KMS-11 (cell line): ENCODE measurements at regions not wholly inside any gene's neighbourhood (a gene's known extent, or its start where the extent isn't known, plus 50 kb on each side); places are given as distances from the start of the nearest gene placed in this dataset.
A peak's percentile ranks its signal among the peaks of the same experiment; 100 is the strongest.

Experiments
- H2AFZ ChIP-seq: fragments of 200-600 bp; sonication (generic); 2 replicates; pipeline ENCODE4 v1.6.1; 2016; ENCODE audit warnings: antibody characterized with exemption, mixed run types, low read depth
- H3K27ac ChIP-seq: fragments of 200-600 bp; sonication (generic); 2 replicates; pipeline ENCODE4 v1.6.1; 2016; ENCODE audit warnings: mild to moderate bottlenecking, mixed run types
- H3K27me3 ChIP-seq: fragments of 200-600 bp; sonication (generic); 2 replicates; pipeline ENCODE4 v1.6.1; 2017; ENCODE audit warnings: mild to moderate bottlenecking, low read depth, mixed run types, moderate library complexity; ENCODE audit not compliant: insufficient read depth
- H3K36me3 ChIP-seq: fragments of 200-600 bp; sonication (generic); 2 replicates; pipeline ENCODE4 v1.6.1; 2017; ENCODE audit warnings: mild to moderate bottlenecking, mixed run types; ENCODE audit not compliant: insufficient read depth
- H3K4me1 ChIP-seq: fragments of 200-600 bp; sonication (generic); 2 replicates; pipeline ENCODE4 v1.6.1; 2016; ENCODE audit warnings: mild to moderate bottlenecking, low read depth, mixed run types; ENCODE audit not compliant: poor library complexity, severe bottlenecking
- H3K4me2 ChIP-seq: fragments of 200-600 bp; sonication (generic); 2 replicates; pipeline ENCODE4 v1.7.0; 2016; ENCODE audit warnings: mild to moderate bottlenecking, mixed run types
- H3K4me3 ChIP-seq: fragments of 200-600 bp; sonication (generic); IDR thresholded peaks from 2 replicates; pipeline ENCODE4 v1.6.1; 2017; ENCODE audit warnings: low read depth, low read length, mixed read lengths; ENCODE audit not compliant: insufficient read depth
- H3K79me2 ChIP-seq: fragments of 200-600 bp; sonication (generic); 2 replicates; pipeline ENCODE4 v1.6.1; 2016; ENCODE audit warnings: low read depth, mixed run types; ENCODE audit not compliant: insufficient read depth
- H3K9ac ChIP-seq: fragments of 200-600 bp; sonication (generic); 2 replicates; pipeline ENCODE4 v1.6.1; 2016; ENCODE audit warnings: mild to moderate bottlenecking, mixed run types
- H4K20me1 ChIP-seq: fragments of 200-600 bp; sonication (generic); 2 replicates; pipeline ENCODE4 v1.6.1; 2016; ENCODE audit warnings: mild to moderate bottlenecking, mixed run types; ENCODE audit not compliant: insufficient read depth
- TF ChIP-seq, protein P1 (sequence below): fragments of 200-600 bp; sonication (generic); conservative IDR thresholded peaks from 2 replicates; pipeline ENCODE4 v1.6.1; 2017; ENCODE audit warnings: low read depth, mild to moderate bottlenecking, antibody characterized with exemption, low read length, moderate library complexity, mixed read lengths

DNA sequence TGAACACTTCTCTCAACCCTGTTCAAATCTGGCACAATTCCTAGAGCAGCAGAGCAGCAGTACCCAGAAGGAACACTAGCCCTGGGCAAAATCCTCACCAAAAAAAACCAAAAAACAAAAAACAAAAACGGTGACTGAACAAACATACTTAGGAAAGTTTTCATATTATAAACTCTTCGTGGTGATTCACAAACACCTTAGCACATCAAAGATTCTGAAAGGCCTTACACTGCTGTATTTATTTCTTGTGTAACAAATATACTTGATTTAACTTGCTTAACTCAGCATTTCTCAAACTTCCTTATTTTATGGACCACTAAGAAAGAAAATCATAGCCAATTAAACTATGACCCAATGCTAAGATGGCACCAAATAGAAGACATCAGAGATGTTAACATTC lies 57.8 kb upstream of the RREB1 start:
- H3K27ac ChIP-seq = no peak overlapping the region
- H4K20me1 ChIP-seq = no peaks in the 10 kb centered on the region
- no peak overlapping the region for H2AFZ ChIP-seq
- H3K4me1 ChIP-seq = no peaks in the 10 kb centered on the region
- no peak overlapping the region for H3K4me3 ChIP-seq
- H3K27me3 ChIP-seq = no peaks in the 10 kb centered on the region
- TF ChIP-seq, protein P1, sequence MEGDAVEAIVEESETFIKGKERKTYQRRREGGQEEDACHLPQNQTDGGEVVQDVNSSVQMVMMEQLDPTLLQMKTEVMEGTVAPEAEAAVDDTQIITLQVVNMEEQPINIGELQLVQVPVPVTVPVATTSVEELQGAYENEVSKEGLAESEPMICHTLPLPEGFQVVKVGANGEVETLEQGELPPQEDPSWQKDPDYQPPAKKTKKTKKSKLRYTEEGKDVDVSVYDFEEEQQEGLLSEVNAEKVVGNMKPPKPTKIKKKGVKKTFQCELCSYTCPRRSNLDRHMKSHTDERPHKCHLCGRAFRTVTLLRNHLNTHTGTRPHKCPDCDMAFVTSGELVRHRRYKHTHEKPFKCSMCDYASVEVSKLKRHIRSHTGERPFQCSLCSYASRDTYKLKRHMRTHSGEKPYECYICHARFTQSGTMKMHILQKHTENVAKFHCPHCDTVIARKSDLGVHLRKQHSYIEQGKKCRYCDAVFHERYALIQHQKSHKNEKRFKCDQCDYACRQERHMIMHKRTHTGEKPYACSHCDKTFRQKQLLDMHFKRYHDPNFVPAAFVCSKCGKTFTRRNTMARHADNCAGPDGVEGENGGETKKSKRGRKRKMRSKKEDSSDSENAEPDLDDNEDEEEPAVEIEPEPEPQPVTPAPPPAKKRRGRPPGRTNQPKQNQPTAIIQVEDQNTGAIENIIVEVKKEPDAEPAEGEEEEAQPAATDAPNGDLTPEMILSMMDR = no peak
- H3K9ac ChIP-seq = no peak overlapping the region
- no peaks in the 10 kb centered on the region for H3K36me3 ChIP-seq
- no peak overlapping the region for H3K4me2 ChIP-seq
- no peaks in the 10 kb centered on the region for H3K79me2 ChIP-seq

DNA sequence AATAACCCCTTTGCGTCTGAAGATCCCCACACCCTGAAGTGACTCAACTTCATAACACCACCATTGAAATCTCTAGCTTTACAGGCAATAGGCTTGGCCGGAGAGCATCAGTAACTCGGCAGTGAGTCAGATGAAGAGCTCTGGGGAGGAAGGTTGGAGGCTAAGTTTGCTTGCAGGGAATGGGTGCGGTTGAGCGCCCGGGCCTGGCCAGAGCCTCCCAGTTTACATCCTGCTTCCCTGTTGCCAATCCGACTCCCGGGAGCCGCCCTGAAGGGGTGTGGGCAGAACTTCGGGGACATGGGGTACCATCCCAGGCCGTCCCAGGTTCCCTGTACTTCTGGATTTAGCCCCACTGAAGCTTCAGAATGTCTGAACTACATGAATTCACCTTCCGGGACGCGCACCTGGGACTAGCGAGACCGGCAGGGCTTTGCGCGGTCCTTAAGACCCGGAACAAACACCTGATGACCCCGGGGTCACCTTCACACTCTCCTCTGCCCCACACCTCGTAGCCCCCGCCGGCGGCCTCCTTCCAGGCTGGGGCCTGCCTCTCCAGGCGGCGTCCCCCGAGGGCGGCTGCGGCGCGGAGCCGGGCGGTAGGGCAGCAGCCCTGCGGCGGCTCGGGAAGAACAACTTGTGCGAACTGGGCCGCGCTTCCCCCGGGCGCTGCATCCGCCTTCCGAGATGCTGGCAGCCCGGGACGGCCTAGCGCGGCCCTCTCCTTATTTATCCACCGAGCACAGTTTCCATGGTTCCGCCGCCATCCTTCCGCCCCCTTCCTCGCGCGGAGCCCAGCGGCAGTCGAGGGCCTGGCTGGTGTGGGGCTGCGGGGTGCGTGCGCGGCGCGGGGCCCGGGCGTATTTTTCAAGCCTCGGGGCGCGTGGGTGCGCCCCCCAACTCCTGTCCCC lies 56.6 kb upstream of the RREB1 start:
- Histone ChIP-seq H3K27ac (no peak overlapping the region), H3K9ac (peak overlapping the region; percentile 54; the same call in 1 of the 2 replicates), H2AFZ (peak overlapping the region; percentile 87), H4K20me1 (no peaks in the 10 kb centered on the region), H3K36me3 (no peaks in the 10 kb centered on the region), H3K4me1 (no peaks in the 10 kb centered on the region), H3K27me3 (no peaks in the 10 kb centered on the region), H3K4me2 (peak overlapping the region; percentile 57; the same call in 1 of the 2 replicates), H3K4me3 (no peak overlapping the region), H3K79me2 (no peaks in the 10 kb centered on the region)
- TF ChIP-seq, protein P1 = no peak

DNA sequence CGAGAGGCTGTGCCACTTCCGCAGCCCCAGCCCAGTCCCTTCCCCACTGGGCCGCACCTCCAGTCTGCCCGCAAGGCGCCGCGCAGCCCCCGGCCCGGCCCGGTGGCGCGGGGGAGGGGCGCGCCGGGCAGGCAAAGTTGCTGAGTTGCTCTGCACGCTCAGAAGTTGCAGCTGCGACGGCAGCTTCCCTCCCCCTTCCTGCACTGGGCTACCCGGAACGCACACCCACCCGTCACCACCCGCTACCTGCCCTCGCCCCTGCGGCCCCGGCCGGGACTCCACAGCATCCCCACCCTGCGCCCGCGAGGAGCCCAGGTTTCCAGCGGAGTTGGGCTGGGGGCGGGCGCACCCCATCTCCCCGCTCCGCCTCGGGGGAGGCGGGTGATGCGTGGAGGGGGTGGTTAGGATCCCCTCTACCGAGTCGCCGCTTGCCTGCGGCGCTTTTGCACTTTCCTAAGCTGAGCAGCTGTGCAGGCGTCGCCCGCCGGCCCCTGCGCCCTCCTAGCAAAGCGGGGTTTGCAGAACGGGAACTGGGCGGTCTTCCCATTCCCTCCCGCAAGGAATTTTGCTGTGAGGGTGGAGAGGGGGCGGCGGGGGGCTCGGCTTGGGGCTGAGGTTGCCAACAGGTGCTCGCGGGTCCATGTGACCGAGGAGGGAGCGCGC lies 55.9 kb upstream of the RREB1 start:
- H3K36me3 ChIP-seq = no peaks in the 10 kb centered on the region
- H4K20me1 ChIP-seq = no peaks in the 10 kb centered on the region
- peak overlapping the region; percentile 54; the same call in 1 of the 2 replicates for H3K9ac ChIP-seq
- no peaks in the 10 kb centered on the region for H3K4me1 ChIP-seq
- no peaks in the 10 kb centered on the region for H3K79me2 ChIP-seq
- peak overlapping the region; percentile 87 for H2AFZ ChIP-seq
- H3K27ac ChIP-seq = no peak overlapping the region
- no peak overlapping the region for H3K4me3 ChIP-seq
- H3K27me3 ChIP-seq = no peaks in the 10 kb centered on the region
- H3K4me2 ChIP-seq = peak overlapping the region; percentile 57
- TF ChIP-seq, protein P1 = no peak

DNA sequence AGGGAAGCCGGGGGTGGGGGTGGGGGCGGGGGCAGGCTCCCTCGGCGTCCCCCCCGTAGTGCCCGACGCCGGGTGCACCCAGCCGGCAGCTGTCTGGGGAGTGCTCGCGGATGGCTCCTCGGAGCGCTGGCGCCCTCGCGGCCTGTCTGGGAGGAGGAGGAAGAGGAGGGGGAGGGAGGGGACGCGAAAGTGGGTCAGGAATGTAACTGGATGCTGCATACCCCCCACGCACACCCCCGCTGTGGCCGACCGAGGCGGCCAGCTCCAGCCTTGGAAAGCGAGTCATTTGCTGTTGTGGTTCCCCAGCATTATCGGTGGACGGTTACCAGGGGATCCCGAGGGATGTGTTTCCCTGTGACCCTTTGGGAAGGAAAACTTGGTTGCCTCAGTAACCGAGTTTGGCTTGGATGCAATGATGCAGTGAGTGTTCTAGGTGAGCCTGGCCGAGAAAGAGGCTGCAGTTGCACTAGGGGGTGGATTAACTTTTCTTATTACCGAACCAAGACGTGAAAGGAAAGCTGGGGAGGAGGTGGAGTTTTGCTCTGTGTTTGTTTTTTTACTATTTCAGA lies 55.2 kb upstream of the RREB1 start:
- H3K36me3 ChIP-seq = no peaks in the 10 kb centered on the region
- TF ChIP-seq, protein P1 = no peak
- no peaks in the 10 kb centered on the region for H3K27me3 ChIP-seq
- H2AFZ ChIP-seq = peak overlapping the region; percentile 1; the same call in 1 of the 2 replicates
- no peaks in the 10 kb centered on the region for H3K4me1 ChIP-seq
- no peak overlapping the region; the same call in 1 of the 2 replicates for H3K9ac ChIP-seq
- H4K20me1 ChIP-seq = no peaks in the 10 kb centered on the region
- H3K79me2 ChIP-seq = no peaks in the 10 kb centered on the region
- no peak overlapping the region for H3K27ac ChIP-seq
- H3K4me3 ChIP-seq = no peak overlapping the region
- no peak overlapping the region for H3K4me2 ChIP-seq
